ENCODE measurements at regions not wholly inside any gene's neighbourhood (a gene's known extent, or its start where the extent isn't known, plus 50 kb on each side); places are given as distances from the start of the nearest gene placed in this dataset.

- Histone ChIP-seq H3K9me3 (no peaks in the 10 kb centered on the region), H3K36me3 (no peaks in the 10 kb centered on the region), H3K27ac (no peak overlapping the region), H3K4me3 (no peak overlapping the region), H3K4me1 (peaks cover 0 to 46% (median 26%) of the 10 kb centered on the region in 4 donors), H3K27me3 (no peaks in the 10 kb centered on the region)
- no peak for TF ChIP-seq CTCF (IDR thresholded peaks at IDR 0.05)
- intact Hi-C loops (cut with DNase I; ENCODE audit: low total_unique reads): no loop called here
- no peak for DNase-seq
Measured at GRCh38 chr10:4077804-4078203, 292.8 kb upstream of the KLF6 start.

GRCh38 chr10:4076983-4077382 lies 292.0 kb upstream of the KLF6 start:
- no peak for TF ChIP-seq CTCF (IDR thresholded peaks at IDR 0.05)
- peaks cover 0 to 45% (median 26%) of the 10 kb centered on the region in 4 donors for H3K4me1 ChIP-seq
- H3K36me3 ChIP-seq: no peaks in the 10 kb centered on the region
- H3K27me3 ChIP-seq: no peaks in the 10 kb centered on the region
- intact Hi-C loops (cut with DNase I; ENCODE audit: low total_unique reads): no loop called here
- H3K4me3 ChIP-seq: no peak overlapping the region
- no peak for DNase-seq
- H3K9me3 ChIP-seq: no peaks in the 10 kb centered on the region
- no peak overlapping the region for H3K27ac ChIP-seq

- no peak overlapping the region for H3K4me3 ChIP-seq
- H3K9me3 ChIP-seq: no peaks in the 10 kb centered on the region
- no peak for DNase-seq
- H3K4me1 ChIP-seq: peaks cover 0 to 43% (median 25%) of the 10 kb centered on the region in 4 donors
- TF ChIP-seq CTCF (IDR thresholded peaks at IDR 0.05): no peak
- H3K36me3 ChIP-seq: no peaks in the 10 kb centered on the region
- H3K27me3 ChIP-seq: no peaks in the 10 kb centered on the region
- H3K27ac ChIP-seq: peak overlapping the region in 1 of 2 donors; percentile 59
- intact Hi-C loops (cut with DNase I; ENCODE audit: low total_unique reads): no loop called here
Measured at GRCh38 chr10:4075443-4075842, 290.4 kb upstream of the KLF6 start.

- H3K9me3 ChIP-seq: no peaks in the 10 kb centered on the region
- no peak for DNase-seq
- no peaks in the 10 kb centered on the region for H3K27me3 ChIP-seq
- H3K4me1 ChIP-seq: peaks cover 0 to 49% (median 28%) of the 10 kb centered on the region in 4 donors
- no peaks in the 10 kb centered on the region for H3K36me3 ChIP-seq
- H3K27ac ChIP-seq: peak overlapping the region; percentile 59 to 67
- intact Hi-C loops (cut with DNase I; ENCODE audit: low total_unique reads): no loop called here
- no peak overlapping the region for H3K4me3 ChIP-seq
- no peak for TF ChIP-seq CTCF (IDR thresholded peaks at IDR 0.05)
Measured at GRCh38 chr10:4074545-4075407, 289.8 kb upstream of the KLF6 start.

GRCh38 chr10:4073912-4074311 lies 288.9 kb upstream of the KLF6 start:
- H3K27ac ChIP-seq: peak overlapping the region; percentile 59 to 67
- TF ChIP-seq CTCF (IDR thresholded peaks at IDR 0.05): peak in 1 of 2 experiments; percentile 30
- peaks cover 0 to 58% (median 35%) of the 10 kb centered on the region in 4 donors for H3K4me1 ChIP-seq
- peak; percentile 72 to 85 for DNase-seq
- intact Hi-C loops (cut with DNase I; ENCODE audit: low total_unique reads): no loop called here
- H3K36me3 ChIP-seq: no peaks in the 10 kb centered on the region
- H3K27me3 ChIP-seq: no peaks in the 10 kb centered on the region
- no peaks in the 10 kb centered on the region for H3K9me3 ChIP-seq
- H3K4me3 ChIP-seq: no peak overlapping the region
